Glutamatergic neuron (in vitro differentiated cells): ENCODE measurements at regions not wholly inside any gene's neighbourhood (a gene's known extent, or its start where the extent isn't known, plus 50 kb on each side); places are given as distances from the start of the nearest gene placed in this dataset.

ENCODE experiments used
- DNase-seq: peaks from one replicate; pipeline ENCODE4 v3.0.0; 2022
- H3K27ac Mint-ChIP-seq: one replicate; pipeline ENCODE4 v1.8.0; 2020; ENCODE audit warnings: mild to moderate bottlenecking, mixed read lengths, inconsistent platforms; ENCODE audit not compliant: unreplicated experiment
- H3K27me3 Mint-ChIP-seq: one replicate; pipeline ENCODE4 v1.8.0; 2020; ENCODE audit warnings: mild to moderate bottlenecking, moderate library complexity, mixed read lengths, inconsistent platforms; ENCODE audit not compliant: unreplicated experiment
- H3K36me3 Mint-ChIP-seq: one replicate; pipeline ENCODE4 v1.8.0; 2020; ENCODE audit warnings: mild to moderate bottlenecking, mixed read lengths, inconsistent platforms; ENCODE audit not compliant: unreplicated experiment
- H3K4me1 Mint-ChIP-seq: one replicate; pipeline ENCODE4 v1.8.0; 2020; ENCODE audit warnings: mild to moderate bottlenecking, low read depth, mixed read lengths, inconsistent platforms; ENCODE audit not compliant: unreplicated experiment
- H3K4me3 Mint-ChIP-seq: one replicate; pipeline ENCODE4 v1.8.0; 2020; ENCODE audit warnings: mild to moderate bottlenecking, mixed read lengths, inconsistent platforms; ENCODE audit not compliant: unreplicated experiment
- H3K9me3 Mint-ChIP-seq: one replicate; pipeline ENCODE4 v1.8.0; 2020; ENCODE audit warnings: mild to moderate bottlenecking, moderate library complexity, mixed read lengths, inconsistent platforms; ENCODE audit not compliant: unreplicated experiment
- CTCF ChIP-seq: fragments of 200-600 bp; sonication (generic); IDR thresholded peaks from one replicate; pipeline ENCODE4 v1.5.0; 2021; ENCODE audit not compliant: partially characterized antibody, unreplicated experiment

- Mint-ChIP-seq H3K36me3 (no peaks in the 10 kb centered on the region), H3K4me1 (peaks cover 8% of the 10 kb centered on the region), H3K9me3 (peaks cover 1% of the 10 kb centered on the region), H3K27ac (no peak overlapping the region), H3K27me3 (no peaks in the 10 kb centered on the region), H3K4me3 (no peak overlapping the region)
- TF ChIP-seq CTCF = no peak
- DNase-seq = no peak
Measured at GRCh38 chr11:11733246-11733747, 108.5 kb upstream of the USP47 start.

GRCh38 chr11:11732116-11732515 lies 109.7 kb upstream of the USP47 start:
- Mint-ChIP-seq H3K36me3 (no peaks in the 10 kb centered on the region), H3K27me3 (no peaks in the 10 kb centered on the region), H3K9me3 (peaks cover 1% of the 10 kb centered on the region), H3K27ac (no peak overlapping the region), H3K4me1 (peaks cover 8% of the 10 kb centered on the region), H3K4me3 (no peak overlapping the region)
- DNase-seq = no peak
- no peak for TF ChIP-seq CTCF

- Mint-ChIP-seq H3K4me3 (no peak overlapping the region), H3K27me3 (no peaks in the 10 kb centered on the region), H3K4me1 (peaks cover 8% of the 10 kb centered on the region), H3K36me3 (no peaks in the 10 kb centered on the region), H3K27ac (no peak overlapping the region), H3K9me3 (peaks cover 1% of the 10 kb centered on the region)
- no peak for DNase-seq
- TF ChIP-seq CTCF = no peak
Measured at GRCh38 chr11:11731311-11732083, 109.7 kb upstream of the GALNT18 start.

- Mint-ChIP-seq H3K4me3 (no peak overlapping the region), H3K27me3 (no peaks in the 10 kb centered on the region), H3K9me3 (no peaks in the 10 kb centered on the region), H3K36me3 (no peaks in the 10 kb centered on the region), H3K27ac (no peak overlapping the region), H3K4me1 (no peaks in the 10 kb centered on the region)
- DNase-seq = no peak
- TF ChIP-seq CTCF = no peak
Measured at GRCh38 chr11:11728386-11728785, 106.6 kb upstream of the GALNT18 start.

- Mint-ChIP-seq H3K4me1 (peaks cover 2% of the 10 kb centered on the region), H3K4me3 (no peak overlapping the region), H3K27me3 (peaks cover 2% of the 10 kb centered on the region), H3K27ac (no peak overlapping the region), H3K36me3 (peaks cover 4% of the 10 kb centered on the region), H3K9me3 (peaks cover 2% of the 10 kb centered on the region)
- no peak for TF ChIP-seq CTCF
- DNase-seq = no peak
Measured at GRCh38 chr11:11725438-11725837, 103.6 kb upstream of the GALNT18 start.
